ENCODE measurements at regions not wholly inside any gene's neighbourhood (a gene's known extent, or its start where the extent isn't known, plus 50 kb on each side); places are given as distances from the start of the nearest gene placed in this dataset.

DNA sequence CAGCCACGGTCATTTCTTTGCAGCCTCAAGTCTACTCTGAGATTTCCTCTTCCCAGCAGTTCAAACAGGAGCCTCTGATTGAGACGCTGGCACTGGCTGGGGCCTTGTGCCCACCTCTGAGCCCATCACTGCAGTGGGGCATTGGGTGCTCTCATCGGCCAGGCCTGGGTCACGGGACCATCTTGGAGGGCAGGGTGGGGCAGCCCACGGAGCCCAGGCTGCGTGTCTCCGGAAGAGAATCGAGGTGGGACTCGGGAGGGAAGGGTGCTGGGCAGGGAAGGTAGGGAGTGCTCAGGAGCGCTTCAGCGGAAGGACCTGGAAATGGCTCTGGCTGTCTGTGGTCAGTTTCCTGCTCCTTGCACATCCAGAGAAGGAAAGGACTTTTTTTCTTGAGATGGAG lies 82.4 kb downstream of the RTP5 start:
- Histone ChIP-seq H3K36me3 (ENCODE audit: low read length) (no peaks in the 10 kb centered on the region), H3F3A (ENCODE audit: insufficient read depth) (no peaks in the 10 kb centered on the region), H3K27ac (ENCODE audit: low read depth, low read length) (peak overlapping the region; percentile 55), H3K4me3 (ENCODE audit: insufficient read depth, low read length, poor library complexity, severe bottlenecking) (no peak overlapping the region), H4K20me1 (ENCODE audit: low read depth, low read length) (no peaks in the 10 kb centered on the region), H3K9me3 (ENCODE audit: insufficient read depth, low read length) (no peaks in the 10 kb centered on the region), H3K9ac (ENCODE audit: low read length) (no peak overlapping the region), H3K79me2 (ENCODE audit: insufficient read depth, low read length) (no peaks in the 10 kb centered on the region), H3K9me2 (replicated peaks; ENCODE audit: insufficient read depth, low read length) (no peaks in the 10 kb centered on the region), H2AFZ (ENCODE audit: low read depth, low read length, severe bottlenecking) (no peak overlapping the region), H3K27me3 (ENCODE audit: low read length) (no peaks in the 10 kb centered on the region), H3K4me2 (ENCODE audit: low read depth, low read length, poor library complexity, severe bottlenecking) (no peak overlapping the region)
- TF ChIP-seq, protein P1, sequence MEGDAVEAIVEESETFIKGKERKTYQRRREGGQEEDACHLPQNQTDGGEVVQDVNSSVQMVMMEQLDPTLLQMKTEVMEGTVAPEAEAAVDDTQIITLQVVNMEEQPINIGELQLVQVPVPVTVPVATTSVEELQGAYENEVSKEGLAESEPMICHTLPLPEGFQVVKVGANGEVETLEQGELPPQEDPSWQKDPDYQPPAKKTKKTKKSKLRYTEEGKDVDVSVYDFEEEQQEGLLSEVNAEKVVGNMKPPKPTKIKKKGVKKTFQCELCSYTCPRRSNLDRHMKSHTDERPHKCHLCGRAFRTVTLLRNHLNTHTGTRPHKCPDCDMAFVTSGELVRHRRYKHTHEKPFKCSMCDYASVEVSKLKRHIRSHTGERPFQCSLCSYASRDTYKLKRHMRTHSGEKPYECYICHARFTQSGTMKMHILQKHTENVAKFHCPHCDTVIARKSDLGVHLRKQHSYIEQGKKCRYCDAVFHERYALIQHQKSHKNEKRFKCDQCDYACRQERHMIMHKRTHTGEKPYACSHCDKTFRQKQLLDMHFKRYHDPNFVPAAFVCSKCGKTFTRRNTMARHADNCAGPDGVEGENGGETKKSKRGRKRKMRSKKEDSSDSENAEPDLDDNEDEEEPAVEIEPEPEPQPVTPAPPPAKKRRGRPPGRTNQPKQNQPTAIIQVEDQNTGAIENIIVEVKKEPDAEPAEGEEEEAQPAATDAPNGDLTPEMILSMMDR (IDR thresholded peaks at IDR 0.05; ENCODE audit: insufficient read depth, low read length, poor library complexity, severe bottlenecking): no peak
- TF ChIP-seq EZH2phosphoT487 (conservative IDR thresholded peaks at IDR 0.05; ENCODE audit: low read length): no peak

DNA sequence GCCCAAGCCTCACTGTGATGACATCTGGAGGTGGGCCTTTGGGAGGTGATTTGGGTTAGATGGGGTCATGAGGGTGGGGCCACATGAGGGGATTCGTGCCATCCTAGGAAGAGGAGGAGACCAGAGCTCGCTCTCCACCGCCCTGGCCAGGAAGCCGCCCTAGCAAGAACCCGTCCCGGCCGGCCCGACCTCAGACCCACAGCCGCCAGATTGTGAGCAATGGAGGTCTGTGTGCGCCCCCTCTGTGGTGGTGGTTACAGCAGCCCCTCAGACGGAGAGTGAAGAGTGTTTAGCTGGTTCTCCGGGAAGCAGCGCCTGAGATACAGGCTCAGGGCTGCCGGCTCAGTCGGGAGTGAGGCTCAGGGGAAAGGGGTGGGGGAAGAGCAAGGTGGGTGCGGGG lies 83.3 kb downstream of the RTP5 start:
- Histone ChIP-seq H2AFZ (ENCODE audit: low read depth, low read length, severe bottlenecking) (no peak overlapping the region), H3K4me2 (ENCODE audit: low read depth, low read length, poor library complexity, severe bottlenecking) (no peak overlapping the region), H3K9me3 (ENCODE audit: insufficient read depth, low read length) (no peaks in the 10 kb centered on the region), H3K4me3 (ENCODE audit: insufficient read depth, low read length, poor library complexity, severe bottlenecking) (no peak overlapping the region), H3F3A (ENCODE audit: insufficient read depth) (no peaks in the 10 kb centered on the region), H3K27me3 (ENCODE audit: low read length) (no peaks in the 10 kb centered on the region), H3K79me2 (ENCODE audit: insufficient read depth, low read length) (no peaks in the 10 kb centered on the region), H3K9ac (ENCODE audit: low read length) (no peak overlapping the region), H4K20me1 (ENCODE audit: low read depth, low read length) (no peaks in the 10 kb centered on the region), H3K36me3 (ENCODE audit: low read length) (no peaks in the 10 kb centered on the region), H3K9me2 (replicated peaks; ENCODE audit: insufficient read depth, low read length) (no peaks in the 10 kb centered on the region), H3K27ac (ENCODE audit: low read depth, low read length) (no peak overlapping the region)
- TF ChIP-seq EZH2phosphoT487 (conservative IDR thresholded peaks at IDR 0.05; ENCODE audit: low read length): no peak
- TF ChIP-seq, protein P1 (IDR thresholded peaks at IDR 0.05; ENCODE audit: insufficient read depth, low read length, poor library complexity, severe bottlenecking): no peak

DNA sequence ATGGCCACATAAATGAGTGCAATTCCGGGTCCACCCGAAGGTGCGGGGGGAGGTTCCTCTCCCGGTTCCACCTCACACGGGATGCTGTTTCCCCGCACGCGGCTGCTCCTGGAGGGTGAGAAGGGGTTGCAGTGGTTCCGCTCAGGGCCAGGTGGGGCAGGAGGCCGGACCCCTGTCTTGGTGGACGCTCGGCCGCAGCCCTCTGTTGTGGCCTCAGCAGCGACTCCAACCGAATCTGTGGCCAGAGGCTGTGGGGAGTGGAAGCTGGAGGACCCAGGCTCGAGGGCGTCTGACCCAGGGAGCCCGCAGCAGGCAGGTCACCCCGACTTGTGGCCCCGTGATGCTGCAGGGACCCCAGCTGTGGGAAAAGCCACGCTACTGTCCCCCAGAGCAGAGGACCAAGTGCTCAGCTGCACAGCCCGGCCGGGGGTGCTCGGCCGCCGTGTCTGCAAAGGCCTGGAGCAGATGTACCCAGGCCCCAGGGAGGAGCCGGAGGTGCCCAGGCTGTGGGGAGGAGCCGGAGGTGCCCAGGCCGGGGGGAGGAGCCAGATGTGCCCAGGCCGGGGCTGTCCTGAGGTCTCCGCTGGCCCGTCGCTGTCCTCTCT lies 83.9 kb downstream of the RTP5 start:
- H3K9me3 ChIP-seq (ENCODE audit: insufficient read depth, low read length): no peaks in the 10 kb centered on the region
- no peaks in the 10 kb centered on the region for H3K9me2 ChIP-seq (replicated peaks; ENCODE audit: insufficient read depth, low read length)
- H3K27me3 ChIP-seq (ENCODE audit: low read length): no peaks in the 10 kb centered on the region
- no peak overlapping the region for H3K4me3 ChIP-seq (ENCODE audit: insufficient read depth, low read length, poor library complexity, severe bottlenecking)
- no peaks in the 10 kb centered on the region for H3F3A ChIP-seq (ENCODE audit: insufficient read depth)
- TF ChIP-seq, protein P1 (IDR thresholded peaks at IDR 0.05; ENCODE audit: insufficient read depth, low read length, poor library complexity, severe bottlenecking): no peak
- no peak for TF ChIP-seq EZH2phosphoT487 (conservative IDR thresholded peaks at IDR 0.05; ENCODE audit: low read length)
- no peaks in the 10 kb centered on the region for H4K20me1 ChIP-seq (ENCODE audit: low read depth, low read length)
- no peaks in the 10 kb centered on the region for H3K36me3 ChIP-seq (ENCODE audit: low read length)
- H2AFZ ChIP-seq (ENCODE audit: low read depth, low read length, severe bottlenecking): no peak overlapping the region
- no peak overlapping the region for H3K27ac ChIP-seq (ENCODE audit: low read depth, low read length)
- H3K79me2 ChIP-seq (ENCODE audit: insufficient read depth, low read length): no peaks in the 10 kb centered on the region
- no peak overlapping the region for H3K9ac ChIP-seq (ENCODE audit: low read length)
- no peak overlapping the region for H3K4me2 ChIP-seq (ENCODE audit: low read depth, low read length, poor library complexity, severe bottlenecking)

Measured in SU-DHL-6 (cell line).